Neural cell (in vitro differentiated cells): ENCODE measurements at regions not wholly inside any gene's neighbourhood (a gene's known extent, or its start where the extent isn't known, plus 50 kb on each side); places are given as distances from the start of the nearest gene placed in this dataset.

Experiments
- H2AFZ ChIP-seq: fragments of 200-600, 300-800 bp; sonication (generic), shearing (Covaris generic); 2 replicates; pipeline ENCODE4 v1.6.0; 2014; ENCODE audit warnings: low read depth, mild to moderate bottlenecking, antibody characterized with exemption, low read length, moderate library complexity
- H3F3A ChIP-seq: fragments of 200-600 bp; shearing (Covaris generic); 2 replicates; pipeline ENCODE4 v1.6.1; 2016; ENCODE audit warnings: mild to moderate bottlenecking, moderate library complexity, mixed read lengths, antibody characterized with exemption, low read length; ENCODE audit not compliant: insufficient read depth, poor library complexity, severe bottlenecking
- H3K27ac ChIP-seq: fragments of 200-600, 300-800 bp; sonication (generic), shearing (Covaris generic); 2 replicates; pipeline ENCODE4 v1.5.1; 2014; ENCODE audit warnings: mild to moderate bottlenecking, low read length, moderate library complexity
- H3K27me3 ChIP-seq: fragments of 300-800, 200-600 bp; sonication (generic), shearing (Covaris generic); 2 replicates; pipeline ENCODE4 v1.6.0; 2014; ENCODE audit warnings: mild to moderate bottlenecking, low read depth, low read length, moderate library complexity; ENCODE audit not compliant: insufficient read depth
- H3K36me3 ChIP-seq: fragments of 300-800, 200-600 bp; sonication (generic), shearing (Covaris generic); 2 replicates; pipeline ENCODE4 v1.5.1; 2014; ENCODE audit warnings: mild to moderate bottlenecking, antibody characterized with exemption, low read length, moderate library complexity; ENCODE audit not compliant: insufficient read depth
- H3K4me2 ChIP-seq: fragments of 300-800, 200-600 bp; sonication (generic), shearing (Covaris generic); 2 replicates; pipeline ENCODE4 v1.6.0; 2014; ENCODE audit warnings: mild to moderate bottlenecking, low read length
- H3K4me3 ChIP-seq: fragments of 300-800, 200-600 bp; sonication (generic), shearing (Covaris generic); 2 replicates; pipeline ENCODE4 v1.5.1; 2014; ENCODE audit warnings: mild to moderate bottlenecking, low read length, moderate library complexity
- H3K79me2 ChIP-seq: fragments of 200-600 bp; shearing (Covaris generic); replicated peaks from 2 replicates; pipeline ENCODE4 v1.6.0; 2014; ENCODE audit warnings: mild to moderate bottlenecking, low read length, moderate library complexity; ENCODE audit not compliant: insufficient read depth
- H3K9ac ChIP-seq: fragments of 300-800, 200-600 bp; sonication (generic), shearing (Covaris generic); 2 replicates; pipeline ENCODE4 v1.6.1; 2016; ENCODE audit warnings: mild to moderate bottlenecking, low read length, mixed read lengths
- H3K9me2 ChIP-seq: fragments of 200-600 bp; shearing (Covaris generic); 2 replicates; pipeline ENCODE4 v1.6.1; 2016; ENCODE audit warnings: mild to moderate bottlenecking, low read length, mixed read lengths; ENCODE audit not compliant: insufficient read depth
- H3K9me3 ChIP-seq: fragments of 200-600, 300-800 bp; sonication (generic), shearing (Covaris generic); 2 replicates; pipeline ENCODE4 v1.6.1; 2016; ENCODE audit warnings: mild to moderate bottlenecking, mixed run types, low read length, moderate library complexity, mixed read lengths
- H4K20me1 ChIP-seq: fragments of 200-600 bp; shearing (Covaris generic); 2 replicates; pipeline ENCODE4 v1.6.1; 2016; ENCODE audit warnings: mild to moderate bottlenecking, mixed run types; ENCODE audit not compliant: insufficient read depth
- EP300 ChIP-seq: fragments of 450-650 bp; conservative IDR thresholded peaks from 2 replicates; pipeline ENCODE4 v1.6.1; 2014; ENCODE audit warnings: antibody characterized with exemption, mild to moderate bottlenecking, moderate library complexity; ENCODE audit not compliant: poor library complexity, severe bottlenecking
- EZH2 ChIP-seq: fragments of 200-600, 300-800 bp; shearing (Covaris generic), sonication (generic); IDR thresholded peaks from 2 replicates; pipeline ENCODE4 v1.6.1; 2014; ENCODE audit warnings: antibody characterized with exemption, low read length, borderline replicate concordance, mild to moderate bottlenecking; ENCODE audit not compliant: insufficient read depth, poor library complexity, severe bottlenecking
- MXI1 ChIP-seq: fragments of 450-650 bp; conservative IDR thresholded peaks from 2 replicates; pipeline ENCODE4 v1.6.1; 2014; ENCODE audit warnings: antibody characterized with exemption, mild to moderate bottlenecking; ENCODE audit not compliant: poor library complexity, severe bottlenecking
- POLR2AphosphoS5 ChIP-seq: IDR thresholded peaks from 2 replicates; pipeline ENCODE4 v1.6.1; 2012
- RAD21 ChIP-seq: fragments of 450-650 bp; conservative IDR thresholded peaks from 2 replicates; pipeline ENCODE4 v1.6.1; 2014; ENCODE audit warnings: antibody characterized with exemption, mild to moderate bottlenecking, moderate library complexity
- SMC3 ChIP-seq: fragments of 450-650 bp; conservative IDR thresholded peaks from 2 replicates; pipeline ENCODE4 v1.6.1; 2014; ENCODE audit warnings: antibody characterized with exemption, mild to moderate bottlenecking, moderate library complexity; ENCODE audit not compliant: poor library complexity
- TAF1 ChIP-seq: IDR thresholded peaks from 2 replicates; pipeline ENCODE4 v1.6.1; 2012; ENCODE audit warnings: low read depth
- TF ChIP-seq, protein P1 (sequence below): fragments of 450-650 bp; IDR thresholded peaks from 2 replicates; pipeline ENCODE4 v1.5.1; 2014; ENCODE audit warnings: antibody characterized with exemption, mild to moderate bottlenecking, moderate library complexity; ENCODE audit not compliant: poor library complexity, severe bottlenecking
- TF ChIP-seq, protein P2 (sequence below): IDR thresholded peaks from 2 replicates; pipeline ENCODE4 v1.6.1; 2012; ENCODE audit warnings: borderline replicate concordance

DNA sequence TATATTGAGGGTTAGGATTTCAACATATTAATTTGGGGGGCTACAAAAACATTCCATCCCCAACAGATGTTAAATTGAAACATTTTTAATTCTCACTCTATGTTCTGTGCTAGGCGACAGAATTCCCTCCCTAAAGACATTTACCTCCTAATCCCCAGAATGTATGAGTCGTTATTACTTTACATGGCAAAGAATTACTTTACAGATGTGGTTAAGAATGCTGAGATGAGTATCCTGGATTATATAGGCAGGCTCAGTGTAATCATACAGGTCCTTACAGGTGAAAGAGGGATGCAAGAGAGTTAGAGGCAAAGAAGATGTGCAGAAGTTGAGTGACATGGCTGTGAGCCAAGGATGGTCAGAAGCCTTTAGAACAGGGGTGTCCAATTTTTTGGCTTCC, 974.1 kb upstream of the ACVR2A start:
- no peaks in the 10 kb centered on the region for H3F3A ChIP-seq
- H3K9me3 ChIP-seq, result no peaks in the 10 kb centered on the region
- no peak overlapping the region for H3K27ac ChIP-seq
- H3K9ac ChIP-seq, result no peak overlapping the region
- no peak overlapping the region for H2AFZ ChIP-seq
- H3K36me3 ChIP-seq, result no peaks in the 10 kb centered on the region
- no peaks in the 10 kb centered on the region for H3K79me2 ChIP-seq
- H3K9me2 ChIP-seq, result no peaks in the 10 kb centered on the region
- no peak overlapping the region for H3K4me2 ChIP-seq
- H3K27me3 ChIP-seq, result no peaks in the 10 kb centered on the region
- H3K4me3 ChIP-seq, result no peak overlapping the region
- TF ChIP-seq, protein P1, sequence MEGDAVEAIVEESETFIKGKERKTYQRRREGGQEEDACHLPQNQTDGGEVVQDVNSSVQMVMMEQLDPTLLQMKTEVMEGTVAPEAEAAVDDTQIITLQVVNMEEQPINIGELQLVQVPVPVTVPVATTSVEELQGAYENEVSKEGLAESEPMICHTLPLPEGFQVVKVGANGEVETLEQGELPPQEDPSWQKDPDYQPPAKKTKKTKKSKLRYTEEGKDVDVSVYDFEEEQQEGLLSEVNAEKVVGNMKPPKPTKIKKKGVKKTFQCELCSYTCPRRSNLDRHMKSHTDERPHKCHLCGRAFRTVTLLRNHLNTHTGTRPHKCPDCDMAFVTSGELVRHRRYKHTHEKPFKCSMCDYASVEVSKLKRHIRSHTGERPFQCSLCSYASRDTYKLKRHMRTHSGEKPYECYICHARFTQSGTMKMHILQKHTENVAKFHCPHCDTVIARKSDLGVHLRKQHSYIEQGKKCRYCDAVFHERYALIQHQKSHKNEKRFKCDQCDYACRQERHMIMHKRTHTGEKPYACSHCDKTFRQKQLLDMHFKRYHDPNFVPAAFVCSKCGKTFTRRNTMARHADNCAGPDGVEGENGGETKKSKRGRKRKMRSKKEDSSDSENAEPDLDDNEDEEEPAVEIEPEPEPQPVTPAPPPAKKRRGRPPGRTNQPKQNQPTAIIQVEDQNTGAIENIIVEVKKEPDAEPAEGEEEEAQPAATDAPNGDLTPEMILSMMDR, result no peak
- TF ChIP-seq RAD21 (no peak), POLR2AphosphoS5 (no peak), TAF1 (no peak), SMC3 (no peak), EP300 (no peak), EZH2 (no peak), MXI1 (no peak)
- TF ChIP-seq, protein P2, sequence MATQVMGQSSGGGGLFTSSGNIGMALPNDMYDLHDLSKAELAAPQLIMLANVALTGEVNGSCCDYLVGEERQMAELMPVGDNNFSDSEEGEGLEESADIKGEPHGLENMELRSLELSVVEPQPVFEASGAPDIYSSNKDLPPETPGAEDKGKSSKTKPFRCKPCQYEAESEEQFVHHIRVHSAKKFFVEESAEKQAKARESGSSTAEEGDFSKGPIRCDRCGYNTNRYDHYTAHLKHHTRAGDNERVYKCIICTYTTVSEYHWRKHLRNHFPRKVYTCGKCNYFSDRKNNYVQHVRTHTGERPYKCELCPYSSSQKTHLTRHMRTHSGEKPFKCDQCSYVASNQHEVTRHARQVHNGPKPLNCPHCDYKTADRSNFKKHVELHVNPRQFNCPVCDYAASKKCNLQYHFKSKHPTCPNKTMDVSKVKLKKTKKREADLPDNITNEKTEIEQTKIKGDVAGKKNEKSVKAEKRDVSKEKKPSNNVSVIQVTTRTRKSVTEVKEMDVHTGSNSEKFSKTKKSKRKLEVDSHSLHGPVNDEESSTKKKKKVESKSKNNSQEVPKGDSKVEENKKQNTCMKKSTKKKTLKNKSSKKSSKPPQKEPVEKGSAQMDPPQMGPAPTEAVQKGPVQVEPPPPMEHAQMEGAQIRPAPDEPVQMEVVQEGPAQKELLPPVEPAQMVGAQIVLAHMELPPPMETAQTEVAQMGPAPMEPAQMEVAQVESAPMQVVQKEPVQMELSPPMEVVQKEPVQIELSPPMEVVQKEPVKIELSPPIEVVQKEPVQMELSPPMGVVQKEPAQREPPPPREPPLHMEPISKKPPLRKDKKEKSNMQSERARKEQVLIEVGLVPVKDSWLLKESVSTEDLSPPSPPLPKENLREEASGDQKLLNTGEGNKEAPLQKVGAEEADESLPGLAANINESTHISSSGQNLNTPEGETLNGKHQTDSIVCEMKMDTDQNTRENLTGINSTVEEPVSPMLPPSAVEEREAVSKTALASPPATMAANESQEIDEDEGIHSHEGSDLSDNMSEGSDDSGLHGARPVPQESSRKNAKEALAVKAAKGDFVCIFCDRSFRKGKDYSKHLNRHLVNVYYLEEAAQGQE, result no peak
- no peaks in the 10 kb centered on the region for H4K20me1 ChIP-seq

DNA sequence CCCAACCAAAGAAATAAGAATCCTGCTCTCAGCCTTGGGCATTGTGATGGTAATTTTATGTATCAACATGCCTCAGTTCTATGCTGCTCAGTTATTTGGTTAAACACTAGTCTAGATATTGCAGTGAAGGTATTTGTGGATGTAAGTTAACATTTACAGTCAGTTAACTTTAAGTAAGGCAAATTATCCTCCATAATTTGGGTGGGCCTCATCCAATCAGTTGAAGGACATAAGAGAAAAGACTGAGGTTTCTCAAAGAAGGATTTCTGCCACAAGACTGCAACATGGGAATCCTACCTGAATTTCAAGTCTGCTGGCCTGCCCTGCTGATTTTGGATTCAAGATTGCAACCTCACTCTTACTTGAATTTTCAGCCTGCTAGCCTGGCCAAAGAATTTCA, 975.5 kb upstream of the ACVR2A start:
- Histone ChIP-seq H3K4me3 (no peak overlapping the region), H3K27me3 (no peaks in the 10 kb centered on the region), H3K36me3 (no peaks in the 10 kb centered on the region), H3K9me3 (no peaks in the 10 kb centered on the region), H3K27ac (no peak overlapping the region), H3K4me2 (no peak overlapping the region), H3F3A (no peaks in the 10 kb centered on the region), H3K9ac (no peak overlapping the region), H4K20me1 (no peaks in the 10 kb centered on the region), H2AFZ (no peak overlapping the region), H3K79me2 (no peaks in the 10 kb centered on the region), H3K9me2 (no peaks in the 10 kb centered on the region)
- TF ChIP-seq TAF1 (no peak), RAD21 (no peak), EZH2 (no peak), EP300 (no peak), SMC3 (no peak), MXI1 (no peak), POLR2AphosphoS5 (no peak)
- TF ChIP-seq, protein P2, result no peak
- TF ChIP-seq, protein P1, result no peak
